ENCODE measurements at regions not wholly inside any gene's neighbourhood (a gene's known extent, or its start where the extent isn't known, plus 50 kb on each side); places are given as distances from the start of the nearest gene placed in this dataset.

DNA sequence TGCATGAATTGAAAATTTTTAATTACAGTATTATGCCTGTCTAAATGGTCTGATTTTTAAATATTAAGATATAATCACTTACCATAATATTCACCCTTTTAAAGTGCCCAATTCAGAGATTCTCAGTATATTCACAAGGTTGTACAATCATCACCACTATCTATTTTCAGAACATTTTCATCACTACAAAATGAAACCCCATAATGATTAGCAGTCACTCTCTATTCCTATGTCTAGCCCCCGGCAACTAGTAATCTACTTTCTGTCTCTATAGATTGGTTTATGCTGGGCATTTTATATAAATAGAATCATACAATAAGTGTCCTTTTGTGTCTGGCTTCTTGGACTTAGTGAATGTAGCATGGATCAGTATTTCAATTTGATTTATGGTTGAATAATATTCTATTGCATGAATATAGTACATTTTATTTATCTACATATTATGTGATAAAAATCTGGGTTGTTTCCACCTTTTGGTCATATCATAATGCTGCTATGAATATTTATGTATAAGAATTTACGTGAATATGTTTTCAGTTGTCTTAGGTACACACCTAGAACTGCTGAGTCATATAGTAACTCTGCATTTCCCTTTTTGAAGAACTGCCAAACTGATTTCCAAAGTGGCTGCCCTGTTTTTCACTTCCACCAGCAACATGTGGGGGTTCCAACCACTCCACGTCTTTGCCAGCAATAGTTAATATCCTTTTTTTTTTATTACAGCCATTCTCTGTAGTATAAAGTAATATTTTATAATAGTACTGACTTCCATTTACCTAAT lies 485.7 kb upstream of the ZNF385D start:
- no peaks in the 10 kb centered on the region for H3K79me2 ChIP-seq (ENCODE audit: insufficient read depth, low read length)
- H3K18ac ChIP-seq (ENCODE audit: insufficient read length, low read depth, low read length): no peak overlapping the region
- Mint-ChIP-seq H3K36me3 (ENCODE audit: insufficient read depth in 1 of 3, low read depth in 3 of 3) (no peaks in the 10 kb centered on the region), H3K27ac (no peak overlapping the region), H3K27me3 (ENCODE audit: low read depth) (no peaks in the 10 kb centered on the region), H3K4me1 (no peaks in the 10 kb centered on the region), H3K4me3 (no peak overlapping the region), H3K9me3 (no peaks in the 10 kb centered on the region; a peak in 1 of 5 replicates)
- no CpG with 5 or more reads among the region's 3 CpGs for WGBS (ENCODE audit: extremely low coverage, insufficient read length, low lambda C conversion rate)
- no peak overlapping the region for H3K27ac ChIP-seq (ENCODE audit: insufficient read length, low read depth, low read length)
- H4K5ac ChIP-seq (ENCODE audit: insufficient read length, low read depth, low read length): no peak overlapping the region
- H2BK120ac ChIP-seq (ENCODE audit: low read depth, low read length, poor library complexity, severe bottlenecking): no peak overlapping the region
- no peak for DNase-seq
- no peak overlapping the region for H3K9ac ChIP-seq (ENCODE audit: extremely low read depth, insufficient read length, low read length)
- no peak overlapping the region for H3K23ac ChIP-seq (ENCODE audit: insufficient read length, low read depth, low read length)
- no peaks in the 10 kb centered on the region for H3K4me1 ChIP-seq (ENCODE audit: insufficient read depth, low read length)
- no peaks in the 10 kb centered on the region for H4K20me1 ChIP-seq (ENCODE audit: control insufficient read depth, insufficient read depth, insufficient read length)
- H3K23me2 ChIP-seq (ENCODE audit: insufficient read length, low read depth, low read length, poor library complexity, severe bottlenecking): no peaks in the 10 kb centered on the region
- no peaks in the 10 kb centered on the region for H3K9me3 ChIP-seq (ENCODE audit: control insufficient read depth, low read depth, low read length)
- H4K91ac ChIP-seq (ENCODE audit: insufficient read length, low read depth, low read length): no peak overlapping the region
- no peak overlapping the region for H2BK20ac ChIP-seq (ENCODE audit: low read depth, low read length, poor library complexity, severe bottlenecking)
- H2BK15ac ChIP-seq (ENCODE audit: low read depth, low read length): no peak overlapping the region
- no peaks in the 10 kb centered on the region for H3K27me3 ChIP-seq (ENCODE audit: insufficient read depth, low read length)
- H2AK5ac ChIP-seq (ENCODE audit: insufficient read length, low read length): no peak overlapping the region
- no peak overlapping the region for H3K14ac ChIP-seq (ENCODE audit: insufficient read depth, low read length)
- no peak overlapping the region for H3K56ac ChIP-seq (ENCODE audit: insufficient read length, low read depth, low read length)
- no peaks in the 10 kb centered on the region for H3K79me1 ChIP-seq (ENCODE audit: insufficient read depth, low read depth, low read length, poor library complexity, severe bottlenecking)
- no peak overlapping the region for H2BK12ac ChIP-seq (ENCODE audit: insufficient read length, low read depth, low read length)
- TF ChIP-seq, protein P1, sequence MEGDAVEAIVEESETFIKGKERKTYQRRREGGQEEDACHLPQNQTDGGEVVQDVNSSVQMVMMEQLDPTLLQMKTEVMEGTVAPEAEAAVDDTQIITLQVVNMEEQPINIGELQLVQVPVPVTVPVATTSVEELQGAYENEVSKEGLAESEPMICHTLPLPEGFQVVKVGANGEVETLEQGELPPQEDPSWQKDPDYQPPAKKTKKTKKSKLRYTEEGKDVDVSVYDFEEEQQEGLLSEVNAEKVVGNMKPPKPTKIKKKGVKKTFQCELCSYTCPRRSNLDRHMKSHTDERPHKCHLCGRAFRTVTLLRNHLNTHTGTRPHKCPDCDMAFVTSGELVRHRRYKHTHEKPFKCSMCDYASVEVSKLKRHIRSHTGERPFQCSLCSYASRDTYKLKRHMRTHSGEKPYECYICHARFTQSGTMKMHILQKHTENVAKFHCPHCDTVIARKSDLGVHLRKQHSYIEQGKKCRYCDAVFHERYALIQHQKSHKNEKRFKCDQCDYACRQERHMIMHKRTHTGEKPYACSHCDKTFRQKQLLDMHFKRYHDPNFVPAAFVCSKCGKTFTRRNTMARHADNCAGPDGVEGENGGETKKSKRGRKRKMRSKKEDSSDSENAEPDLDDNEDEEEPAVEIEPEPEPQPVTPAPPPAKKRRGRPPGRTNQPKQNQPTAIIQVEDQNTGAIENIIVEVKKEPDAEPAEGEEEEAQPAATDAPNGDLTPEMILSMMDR (conservative IDR thresholded peaks at IDR 0.05): no peak
- H3K4ac ChIP-seq (ENCODE audit: low read depth, low read length): no peak overlapping the region
- no peak overlapping the region for H3T11ph ChIP-seq (ENCODE audit: low read length)
- H2BK5ac ChIP-seq (ENCODE audit: insufficient read length, low read length): no peak overlapping the region
- no peak overlapping the region for H4K8ac ChIP-seq (replicated peaks; ENCODE audit: insufficient read length, low read depth, low read length)
- no peak overlapping the region for H3K4me2 ChIP-seq (ENCODE audit: insufficient read depth, insufficient read length, low read length)
- H2AFZ ChIP-seq (ENCODE audit: low read length): no peak overlapping the region
